NB4 (cell line): ENCODE measurements at regions not wholly inside any gene's neighbourhood (a gene's known extent, or its start where the extent isn't known, plus 50 kb on each side); places are given as distances from the start of the nearest gene placed in this dataset.

ENCODE experiments used
- DNase-seq: peaks from one replicate; pipeline ENCODE4 v3.0.0; 2010; ENCODE audit warnings: low read depth
- H3K4me3 ChIP-seq: one replicate; pipeline ENCODE4 v1.5.1; 2011; ENCODE audit warnings: mild to moderate bottlenecking, low read depth, low read length, moderate library complexity
- MAX ChIP-seq: IDR thresholded peaks from 2 replicates; pipeline ENCODE4 v1.6.1; 2011; ENCODE audit warnings: low read depth, low read length
- MYC ChIP-seq: IDR thresholded peaks from 2 replicates; pipeline ENCODE4 v1.6.1; 2011; ENCODE audit warnings: low read depth, low read length
- POLR2A ChIP-seq: IDR thresholded peaks from 2 replicates; pipeline ENCODE4 v1.6.1; 2011; ENCODE audit warnings: mild to moderate bottlenecking; ENCODE audit not compliant: insufficient read length; ENCODE audit errors: extremely low read depth
- TF ChIP-seq, protein P1 (sequence below): IDR thresholded peaks from one replicate; pipeline ENCODE4 v1.5.1; 2012; ENCODE audit warnings: low read depth, low read length

- no peak overlapping the region for H3K4me3 ChIP-seq
- no peak for TF ChIP-seq MYC
- TF ChIP-seq MAX, result no peak
- TF ChIP-seq, protein P1, sequence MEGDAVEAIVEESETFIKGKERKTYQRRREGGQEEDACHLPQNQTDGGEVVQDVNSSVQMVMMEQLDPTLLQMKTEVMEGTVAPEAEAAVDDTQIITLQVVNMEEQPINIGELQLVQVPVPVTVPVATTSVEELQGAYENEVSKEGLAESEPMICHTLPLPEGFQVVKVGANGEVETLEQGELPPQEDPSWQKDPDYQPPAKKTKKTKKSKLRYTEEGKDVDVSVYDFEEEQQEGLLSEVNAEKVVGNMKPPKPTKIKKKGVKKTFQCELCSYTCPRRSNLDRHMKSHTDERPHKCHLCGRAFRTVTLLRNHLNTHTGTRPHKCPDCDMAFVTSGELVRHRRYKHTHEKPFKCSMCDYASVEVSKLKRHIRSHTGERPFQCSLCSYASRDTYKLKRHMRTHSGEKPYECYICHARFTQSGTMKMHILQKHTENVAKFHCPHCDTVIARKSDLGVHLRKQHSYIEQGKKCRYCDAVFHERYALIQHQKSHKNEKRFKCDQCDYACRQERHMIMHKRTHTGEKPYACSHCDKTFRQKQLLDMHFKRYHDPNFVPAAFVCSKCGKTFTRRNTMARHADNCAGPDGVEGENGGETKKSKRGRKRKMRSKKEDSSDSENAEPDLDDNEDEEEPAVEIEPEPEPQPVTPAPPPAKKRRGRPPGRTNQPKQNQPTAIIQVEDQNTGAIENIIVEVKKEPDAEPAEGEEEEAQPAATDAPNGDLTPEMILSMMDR, result no peak
- no peak for TF ChIP-seq POLR2A
- no peak for DNase-seq
These were observed 102.8 kb upstream of the ZNF521 start for GRCh38 chr18:25454730-25455129.

- TF ChIP-seq MYC, result no peak
- TF ChIP-seq, protein P1, result no peak
- TF ChIP-seq POLR2A, result no peak
- TF ChIP-seq MAX, result no peak
- DNase-seq, result no peak
These were observed 102.3 kb upstream of the ZNF521 start for GRCh38 chr18:25454270-25454659.

DNA sequence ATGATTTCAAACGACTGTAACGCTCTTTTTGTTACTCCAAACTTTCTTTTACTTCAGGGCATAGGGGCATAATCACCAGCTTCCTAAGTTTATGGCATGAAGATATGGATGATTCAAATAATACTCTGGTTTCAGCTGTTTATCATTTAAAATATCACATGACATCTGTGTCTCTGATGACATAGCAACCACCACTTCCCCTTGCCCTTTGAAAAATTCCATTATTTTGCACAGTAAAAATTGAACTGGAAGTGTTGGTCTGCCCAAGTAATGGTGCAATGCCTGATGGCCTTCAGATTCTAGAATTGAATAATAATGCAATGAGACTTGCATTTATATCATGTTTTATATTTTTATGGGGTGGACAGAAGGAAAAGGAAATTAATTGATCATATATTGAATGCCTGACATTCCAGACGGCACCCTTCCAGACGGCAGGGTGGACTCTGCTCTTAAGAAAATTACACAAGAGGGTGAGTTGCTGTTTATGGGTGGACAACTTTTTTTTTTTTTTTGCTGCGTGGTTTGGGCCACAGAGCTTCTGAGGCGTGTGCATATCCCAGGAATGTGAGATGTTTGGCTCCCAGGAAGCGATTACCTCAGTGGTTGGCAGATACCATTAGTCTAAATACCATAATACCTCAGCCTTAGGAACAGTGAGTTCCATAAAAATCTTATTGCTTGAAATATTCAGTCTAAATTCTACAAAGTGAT, 101.7 kb upstream of the ZNF521 start:
- H3K4me3 ChIP-seq, result no peak overlapping the region
- no peak for TF ChIP-seq MYC
- TF ChIP-seq, protein P1, result no peak
- no peak for TF ChIP-seq MAX
- no peak for TF ChIP-seq POLR2A
- DNase-seq, result no peak

More at GRCh38 chr18:25454270-25454659, 102.3 kb upstream of the ZNF521 start:
- H3K4me3 ChIP-seq, result no peak overlapping the region

- TF ChIP-seq MYC (no peak), POLR2A (no peak), MAX (no peak)
- TF ChIP-seq, protein P1, result no peak
- no peak overlapping the region for H3K4me3 ChIP-seq
- DNase-seq, result no peak
These were observed 99.2 kb upstream of the ZNF521 start for GRCh38 chr18:25451077-25451658.

DNA sequence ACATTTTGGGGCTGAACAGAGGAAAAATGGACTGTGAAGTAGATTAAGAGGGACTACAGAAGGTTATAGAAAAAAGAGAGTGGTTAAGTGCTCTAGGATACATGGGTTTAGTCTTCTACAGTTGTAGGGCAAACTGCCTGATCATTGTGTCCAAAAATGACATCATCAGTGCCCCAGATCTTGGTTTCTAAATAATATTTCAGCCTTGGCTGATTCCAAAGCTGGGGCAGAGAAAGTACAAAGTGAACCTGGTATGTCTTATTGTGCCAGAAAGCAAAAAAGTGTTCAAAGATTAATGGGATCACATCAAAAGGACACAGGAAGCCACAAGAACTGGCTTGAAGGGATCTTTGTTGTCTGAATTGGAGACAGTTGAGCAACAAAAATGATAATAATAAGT, 97.1 kb upstream of the ZNF521 start:
- TF ChIP-seq POLR2A (no peak), MAX (no peak), MYC (no peak)
- TF ChIP-seq, protein P1, result no peak
- DNase-seq, result no peak

More for the DNA sequence above, 97.1 kb upstream of the ZNF521 start:
- no peak overlapping the region for H3K4me3 ChIP-seq
